K562 (cell line): ENCODE measurements at regions not wholly inside any gene's neighbourhood (a gene's known extent, or its start where the extent isn't known, plus 50 kb on each side); places are given as distances from the start of the nearest gene placed in this dataset.

ENCODE experiments used
- CEBPG ChIP-seq, 3 experiments: fragments of 200-800 bp in 1 of 3; sonication (Bioruptor generic) in 1 of 3; sonication (generic) in 1 of 3; formaldehyde crosslinking in 1 of 3; IDR thresholded peaks in 2 of 3; conservative IDR thresholded peaks in 1 of 3; 2 replicates each; pipeline versions ENCODE4 v1.6.1 to v1.8.0; 2016 to 2022; ENCODE audit warnings: missing compliant biosample characterization in 2 of 3, missing genetic modification characterization in 2 of 3, mild to moderate bottlenecking in 1 of 3, missing genetic modification reagents in 1 of 3
- ETV6 ChIP-seq, 3 experiments: fragments of 150-350 bp in 1 of 3; sonication (generic) in 1 of 3; formaldehyde crosslinking in 1 of 3; IDR thresholded peaks; 2 replicates each; pipeline versions ENCODE4 v1.6.1 to v1.8.0; 2014 to 2022; ENCODE audit warnings: borderline replicate concordance in 2 of 3, low read depth in 2 of 3, antibody characterized with exemption in 1 of 3, low read length in 1 of 3, mild to moderate bottlenecking in 1 of 3, missing genetic modification reagents in 1 of 3
- ILK ChIP-seq: fragments of 450-650 bp; IDR thresholded peaks from 2 replicates; pipeline ENCODE4 v1.6.1; 2016; ENCODE audit warnings: missing genetic modification characterization, low read depth, mild to moderate bottlenecking, missing compliant biosample characterization, moderate library complexity, borderline replicate concordance
- NR3C1 ChIP-seq: sonication (generic); formaldehyde crosslinking; IDR thresholded peaks from 2 replicates; pipeline ENCODE4 v1.8.1; 2022; ENCODE audit warnings: missing genetic modification reagents
- RREB1 ChIP-seq: fragments of 250-450 bp; sonication (Bioruptor Pico); IDR thresholded peaks from 2 replicates; pipeline ENCODE4 v1.4.0; 2020
- TCF3 ChIP-seq: sonication (generic); formaldehyde crosslinking; IDR thresholded peaks from 2 replicates; pipeline ENCODE4 v1.4.0; 2020; ENCODE audit warnings: mild to moderate bottlenecking, missing genetic modification reagents
- ZNF217 ChIP-seq: sonication (generic); formaldehyde crosslinking; IDR thresholded peaks from 2 replicates; pipeline ENCODE4 v1.8.0; 2022; ENCODE audit warnings: mild to moderate bottlenecking, missing genetic modification reagents

DNA sequence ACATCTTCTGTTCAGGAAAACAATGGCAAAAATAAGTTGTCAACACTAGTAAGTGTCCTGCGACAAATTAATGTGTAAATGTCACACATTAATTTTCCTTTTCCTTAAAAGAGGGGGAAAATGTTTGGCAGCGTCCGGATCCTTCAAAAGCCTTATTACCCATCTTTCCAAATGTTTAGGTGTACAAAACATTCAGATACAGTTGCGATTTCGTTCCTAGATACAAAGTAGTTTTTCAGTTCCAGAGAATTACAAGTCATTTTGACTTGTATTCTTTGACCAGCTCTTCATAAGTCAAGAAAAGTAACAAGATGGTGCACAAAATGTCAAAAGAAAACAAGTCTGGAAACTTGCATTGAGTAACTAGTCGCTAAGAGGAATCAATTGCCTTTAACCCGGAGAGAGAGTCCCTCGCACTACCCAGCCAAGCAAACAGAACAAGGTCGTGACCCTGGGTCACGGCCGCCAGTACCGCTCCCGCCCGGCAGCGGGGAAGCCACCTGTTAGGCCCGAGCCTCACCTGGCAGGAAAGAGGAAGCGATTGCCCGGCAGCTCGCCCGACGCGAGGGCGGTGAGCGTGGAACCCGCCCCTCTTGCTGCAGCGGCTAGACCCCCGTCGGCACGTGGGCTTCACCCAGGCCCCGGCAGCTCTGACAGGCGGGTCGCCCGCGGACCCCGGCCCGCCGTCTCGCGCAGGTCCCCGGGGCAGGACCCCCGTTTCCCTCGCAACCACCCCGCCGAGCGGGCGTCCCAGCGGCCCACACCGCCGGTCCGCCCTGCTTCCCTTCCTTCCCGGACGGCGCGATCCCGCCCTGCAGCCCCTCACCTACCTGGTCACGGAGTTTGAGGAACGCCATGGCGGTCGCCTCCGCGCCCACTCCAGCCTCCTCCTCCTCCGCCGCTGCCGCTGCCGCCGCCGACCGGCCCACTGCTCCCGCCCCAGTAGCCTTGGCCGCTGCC lies 61.0 kb upstream of the ANKRD28 start (continued):
- TF ChIP-seq RREB1 (CRISPR knock-in tag) = no peak
- TF ChIP-seq ETV6 (IDR thresholded peaks at IDR 0.05; ENCODE audit: borderline replicate concordance in 1 of 2, low read depth in 2 of 2, low read length in 1 of 2) = no peak
- 0 out of 2 replicates have a peak, but pooled peaks have one; percentile 22 for TF ChIP-seq ETV6 (CRISPR knock-in tag; IDR thresholded peaks at IDR 0.05; ENCODE audit: borderline replicate concordance)
- no peak for TF ChIP-seq ILK
- no peak; the same call in 1 of the 2 replicates for TF ChIP-seq CEBPG (CRISPR knock-in tag; IDR thresholded peaks at IDR 0.05)
- TF ChIP-seq CEBPG (tag; conservative IDR thresholded peaks at IDR 0.05 in 1 of 2, IDR thresholded peaks at IDR 0.05 in 1 of 2) = no peak
- no peak for TF ChIP-seq TCF3
- TF ChIP-seq ZNF217 (CRISPR knock-in tag) = no peak
- 0 out of 2 replicates have a peak, but pooled peaks have one; percentile 55 for TF ChIP-seq NR3C1
